Keratinocyte (primary cell): ENCODE measurements at regions not wholly inside any gene's neighbourhood (a gene's known extent, or its start where the extent isn't known, plus 50 kb on each side); places are given as distances from the start of the nearest gene placed in this dataset.

Experiments
- DNase-seq: peaks from one replicate; pipeline ENCODE4 v3.0.0-alpha.2; 2011; ENCODE audit warnings: low read depth, missing footprints, low spot score
- FAIRE-seq: peaks from 2 replicates; lab custom pipeline; 2011; peaks lifted over from hg19 to GRCh38; lab: Jason Lieb, UNC
- H2AFZ ChIP-seq: 2 replicates; pipeline ENCODE4 v1.6.0; 2012; ENCODE audit warnings: low read length, control low read depth, inconsistent platforms; ENCODE audit not compliant: control insufficient read depth
- H3K27ac ChIP-seq: 2 replicates; pipeline ENCODE4 v1.5.1; 2011; ENCODE audit warnings: low read length; ENCODE audit not compliant: control insufficient read depth, insufficient read depth
- H3K27me3 ChIP-seq: 3 replicates; pipeline ENCODE4 v1.6.0; 2011; ENCODE audit warnings: low read length; ENCODE audit not compliant: control insufficient read depth, insufficient read depth; ENCODE audit errors: extremely low read depth
- H3K36me3 ChIP-seq, 2 experiments: 2 replicates in 1 of 2; 3 replicates in 1 of 2; pipeline ENCODE4 v1.5.1; 2011; ENCODE audit warnings: low read length in 2 of 2, mild to moderate bottlenecking in 1 of 2; ENCODE audit not compliant: control insufficient read depth in 2 of 2, insufficient read depth in 2 of 2; ENCODE audit errors: extremely low read depth in 1 of 2
- H3K4me1 ChIP-seq: 3 replicates; pipeline ENCODE4 v1.5.1; 2011; ENCODE audit warnings: low read length; ENCODE audit not compliant: control insufficient read depth, insufficient read depth; ENCODE audit errors: extremely low read depth
- H3K4me2 ChIP-seq: 3 replicates; pipeline ENCODE4 v1.6.0; 2011; ENCODE audit warnings: low read depth, low read length; ENCODE audit not compliant: control insufficient read depth, insufficient read depth; ENCODE audit errors: extremely low read depth
- H3K4me3 ChIP-seq, 3 experiments: fragments of 200-600 bp in 1 of 3; sonication (generic) in 1 of 3; 2 replicates in 2 of 3; 3 replicates in 1 of 3; pipeline ENCODE4 v1.5.1; 2011 to 2016; ENCODE audit warnings: low read length in 3 of 3, mild to moderate bottlenecking in 3 of 3, control low read depth in 2 of 3, inconsistent platforms in 1 of 3, low read depth in 1 of 3, mixed read lengths in 1 of 3, mixed run types in 1 of 3, moderate library complexity in 1 of 3; ENCODE audit not compliant: control insufficient read depth in 2 of 3, insufficient read depth in 2 of 3; ENCODE audit errors: extremely low read depth in 1 of 3
- H3K79me2 ChIP-seq: 2 replicates; pipeline ENCODE4 v1.6.0; 2012; ENCODE audit warnings: low read length; ENCODE audit not compliant: control insufficient read depth, insufficient read depth
- H3K9ac ChIP-seq: 3 replicates; pipeline ENCODE4 v1.6.0; 2011; ENCODE audit warnings: low read length; ENCODE audit not compliant: control insufficient read depth, insufficient read depth; ENCODE audit errors: extremely low read depth
- H3K9me1 ChIP-seq: 3 replicates; pipeline ENCODE4 v1.6.0; 2011; ENCODE audit warnings: low read length; ENCODE audit not compliant: control insufficient read depth, insufficient read depth; ENCODE audit errors: extremely low read depth
- H3K9me3 ChIP-seq: 2 replicates; pipeline ENCODE4 v1.5.1; 2012; ENCODE audit warnings: low read depth, low read length; ENCODE audit not compliant: control insufficient read depth
- H4K20me1 ChIP-seq: 3 replicates; pipeline ENCODE4 v1.6.0; 2011; ENCODE audit warnings: low read length; ENCODE audit not compliant: control insufficient read depth, insufficient read depth; ENCODE audit errors: extremely low read depth
- EZH2 ChIP-seq: IDR thresholded peaks from one replicate; pipeline ENCODE4 v1.6.1; 2012; ENCODE audit warnings: inconsistent platforms, mild to moderate bottlenecking, low read length, moderate library complexity
- dilution Hi-C: fragments of 300-500 bp; cut with MboI; formaldehyde crosslinking; loops from one replicate; pipeline ENCODE4 v1.7.0; 2020; ENCODE audit warnings: low sequenced_read_pairs; ENCODE audit not compliant: extremely low pct_ligation_motif_present
- TF ChIP-seq, protein P1 (sequence below), 3 experiments: IDR thresholded peaks in 1 of 3; conservative IDR thresholded peaks in 1 of 3; optimal IDR thresholded peaks in 1 of 3; 2 replicates in 2 of 3; 3 replicates in 1 of 3; pipeline versions ENCODE3 to v1.5.1; 2011; ENCODE audit warnings: low read length in 3 of 3, mild to moderate bottlenecking in 3 of 3, moderate library complexity in 2 of 3, control low read depth in 1 of 3, inconsistent platforms in 1 of 3; ENCODE audit not compliant: insufficient read depth in 2 of 3; ENCODE audit errors: extremely low read depth in 1 of 3

GRCh38 chr12:66066137-66066928 lies 64.2 kb downstream of the LLPH start:
- no peak overlapping the region for H3K9ac ChIP-seq
- H4K20me1 ChIP-seq, result no peaks in the 10 kb centered on the region
- dilution Hi-C loops, result no loop called here
- no peak overlapping the region for H3K4me2 ChIP-seq
- no peaks in the 10 kb centered on the region for H3K9me1 ChIP-seq
- H3K27me3 ChIP-seq, result no peaks in the 10 kb centered on the region
- no peaks in the 10 kb centered on the region for H3K4me1 ChIP-seq
- no peak for TF ChIP-seq EZH2
- TF ChIP-seq, protein P1, sequence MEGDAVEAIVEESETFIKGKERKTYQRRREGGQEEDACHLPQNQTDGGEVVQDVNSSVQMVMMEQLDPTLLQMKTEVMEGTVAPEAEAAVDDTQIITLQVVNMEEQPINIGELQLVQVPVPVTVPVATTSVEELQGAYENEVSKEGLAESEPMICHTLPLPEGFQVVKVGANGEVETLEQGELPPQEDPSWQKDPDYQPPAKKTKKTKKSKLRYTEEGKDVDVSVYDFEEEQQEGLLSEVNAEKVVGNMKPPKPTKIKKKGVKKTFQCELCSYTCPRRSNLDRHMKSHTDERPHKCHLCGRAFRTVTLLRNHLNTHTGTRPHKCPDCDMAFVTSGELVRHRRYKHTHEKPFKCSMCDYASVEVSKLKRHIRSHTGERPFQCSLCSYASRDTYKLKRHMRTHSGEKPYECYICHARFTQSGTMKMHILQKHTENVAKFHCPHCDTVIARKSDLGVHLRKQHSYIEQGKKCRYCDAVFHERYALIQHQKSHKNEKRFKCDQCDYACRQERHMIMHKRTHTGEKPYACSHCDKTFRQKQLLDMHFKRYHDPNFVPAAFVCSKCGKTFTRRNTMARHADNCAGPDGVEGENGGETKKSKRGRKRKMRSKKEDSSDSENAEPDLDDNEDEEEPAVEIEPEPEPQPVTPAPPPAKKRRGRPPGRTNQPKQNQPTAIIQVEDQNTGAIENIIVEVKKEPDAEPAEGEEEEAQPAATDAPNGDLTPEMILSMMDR (optimal IDR thresholded peaks at IDR 0.05 in 1 of 3, IDR thresholded peaks at IDR 0.05 in 1 of 3, conservative IDR thresholded peaks at IDR 0.05 in 1 of 3; ENCODE audit: extremely low read depth in 1 of 3, insufficient read depth in 2 of 3, low read length in 3 of 3), result no peak
- no peak overlapping the region for H3K27ac ChIP-seq
- H3K9me3 ChIP-seq, result no peaks in the 10 kb centered on the region
- no peaks in the 10 kb centered on the region for H3K36me3 ChIP-seq
- H2AFZ ChIP-seq, result no peak overlapping the region
- FAIRE-seq (no peak), DNase-seq (no peak)
- H3K4me3 ChIP-seq, result no peak overlapping the region
- H3K79me2 ChIP-seq, result no peaks in the 10 kb centered on the region

GRCh38 chr12:66065641-66066136 lies 64.9 kb downstream of the LLPH start:
- Histone ChIP-seq H3K9ac (no peak overlapping the region), H3K4me2 (no peak overlapping the region), H3K27ac (no peak overlapping the region), H3K79me2 (no peaks in the 10 kb centered on the region), H3K4me1 (no peaks in the 10 kb centered on the region), H2AFZ (no peak overlapping the region), H3K27me3 (no peaks in the 10 kb centered on the region), H4K20me1 (no peaks in the 10 kb centered on the region), H3K36me3 (no peaks in the 10 kb centered on the region), H3K9me3 (no peaks in the 10 kb centered on the region), H3K4me3 (no peak overlapping the region), H3K9me1 (no peaks in the 10 kb centered on the region)
- no peak for DNase-seq
- TF ChIP-seq, protein P1 (optimal IDR thresholded peaks at IDR 0.05 in 1 of 3, IDR thresholded peaks at IDR 0.05 in 1 of 3, conservative IDR thresholded peaks at IDR 0.05 in 1 of 3; ENCODE audit: extremely low read depth in 1 of 3, insufficient read depth in 2 of 3, low read length in 3 of 3), result no peak
- TF ChIP-seq EZH2, result no peak
- dilution Hi-C loops, result no loop called here
- FAIRE-seq, result no peak
